ENCODE measurements at regions not wholly inside any gene's neighbourhood (a gene's known extent, or its start where the extent isn't known, plus 50 kb on each side); places are given as distances from the start of the nearest gene placed in this dataset.

- DNase-seq (ENCODE audit: low read depth in 1 of 2, low spot score in 1 of 2), result no peak
Observed at GRCh38 chr12:65517656-65518210, 239.2 kb downstream of the MSRB3 start.

DNA sequence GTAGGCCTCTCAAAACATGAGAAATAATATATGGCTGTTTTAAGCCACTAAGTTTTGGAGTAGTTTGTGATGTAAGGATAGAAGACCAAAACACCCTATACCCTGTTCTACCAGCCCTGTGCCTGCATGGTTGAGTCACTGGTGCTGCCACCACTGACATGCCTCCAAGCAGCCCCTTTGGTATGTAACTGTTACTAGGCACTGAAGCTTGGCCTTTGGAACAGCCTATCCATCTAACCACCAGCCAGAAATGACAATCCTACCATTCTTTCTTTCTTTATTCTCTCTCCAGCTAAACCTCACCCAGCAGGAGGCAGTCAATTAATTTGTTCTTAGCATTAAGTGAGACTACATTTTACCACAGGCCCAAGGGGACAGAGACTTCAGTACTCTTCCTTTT lies 240.3 kb downstream of the MSRB3 start:
- no peak for DNase-seq (ENCODE audit: low read depth in 1 of 2, low spot score in 1 of 2)

- no peak for DNase-seq (ENCODE audit: low read depth in 1 of 2, low spot score in 1 of 2)
Observed at GRCh38 chr12:65520658-65521057, 242.2 kb downstream of the MSRB3 start.

DNA sequence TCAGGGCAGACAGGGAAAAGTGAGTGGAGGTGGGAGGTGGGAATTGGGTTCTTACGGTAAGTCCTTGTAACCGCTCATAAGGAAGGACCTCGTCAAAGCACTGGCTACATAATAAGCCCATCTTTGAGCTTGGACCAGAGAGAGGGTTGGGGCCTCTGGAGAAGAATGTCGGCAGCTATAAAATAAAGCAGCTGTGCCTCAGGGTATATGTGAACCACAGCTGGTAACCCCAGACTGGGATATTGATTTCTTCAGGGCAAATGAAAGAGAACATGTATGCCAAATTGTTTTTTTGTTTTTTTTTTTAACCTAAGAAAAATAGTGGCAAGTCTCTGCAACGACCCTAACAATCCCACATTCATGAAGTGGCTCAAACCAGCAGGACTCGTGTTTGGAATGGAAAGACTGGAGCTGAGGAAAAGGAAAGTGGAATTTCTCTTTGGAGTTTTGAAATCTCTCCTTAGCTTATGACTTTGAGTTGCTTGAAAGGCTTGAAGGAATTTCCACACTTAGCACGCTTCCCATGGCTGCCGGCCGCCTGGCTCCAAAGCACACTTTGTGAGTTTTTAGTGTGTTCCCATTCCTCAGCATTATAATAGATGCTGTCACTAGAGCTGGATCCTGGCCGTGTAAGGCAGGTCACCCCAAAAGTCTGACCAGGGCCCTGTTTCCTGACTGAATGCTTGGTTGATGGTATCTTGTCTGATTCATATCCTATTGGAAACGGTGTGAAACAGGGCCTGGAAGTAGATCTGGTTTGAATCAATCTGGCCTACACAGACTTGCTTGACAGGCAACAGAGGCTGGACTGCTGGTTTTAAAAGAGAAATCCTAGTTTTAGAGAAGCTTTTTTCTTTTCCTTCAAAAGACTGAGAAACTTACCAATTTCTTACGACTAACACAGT lies 244.7 kb downstream of the MSRB3 start:
- no peak for DNase-seq (ENCODE audit: low read depth in 1 of 2, low spot score in 1 of 2)

GRCh38 chr12:65524666-65525065 lies 246.2 kb downstream of the MSRB3 start:
- DNase-seq (ENCODE audit: low read depth in 1 of 2, low spot score in 1 of 2), result no peak

DNA sequence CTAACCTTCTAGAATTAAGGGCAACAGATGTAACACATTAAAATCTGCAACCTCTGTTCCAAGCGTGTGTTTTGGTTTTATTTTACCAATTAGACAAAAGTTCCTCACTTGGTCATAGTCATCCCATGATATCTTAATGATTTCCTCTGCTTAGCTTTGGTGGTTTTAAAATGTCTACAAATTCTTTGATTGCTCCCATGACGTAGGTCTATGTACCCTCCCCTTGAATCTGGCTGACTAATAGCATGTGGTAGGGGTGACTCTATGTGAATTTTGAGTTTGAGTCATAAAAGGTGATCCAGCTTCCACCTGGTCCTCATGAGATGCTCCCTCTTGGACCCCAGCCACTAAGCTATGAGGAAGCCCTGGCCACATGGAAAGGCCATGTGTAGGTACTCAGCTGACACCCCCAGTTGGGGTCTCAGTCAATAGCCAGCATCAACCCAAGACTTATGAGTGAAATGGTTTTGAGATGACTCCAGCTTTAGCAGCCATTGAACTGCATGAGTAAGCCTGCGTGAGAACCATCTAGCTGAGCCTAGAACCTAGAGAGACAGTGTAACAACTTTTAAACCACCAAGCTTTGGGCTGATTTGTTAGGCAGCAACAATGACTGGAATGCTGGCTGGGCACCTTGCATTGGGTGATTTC lies 247.1 kb downstream of the MSRB3 start:
- no peak for DNase-seq (ENCODE audit: low read depth in 1 of 2, low spot score in 1 of 2)

GRCh38 chr12:65526311-65526710 lies 247.8 kb downstream of the MSRB3 start:
- no peak for DNase-seq (ENCODE audit: low read depth in 1 of 2, low spot score in 1 of 2)

DNA sequence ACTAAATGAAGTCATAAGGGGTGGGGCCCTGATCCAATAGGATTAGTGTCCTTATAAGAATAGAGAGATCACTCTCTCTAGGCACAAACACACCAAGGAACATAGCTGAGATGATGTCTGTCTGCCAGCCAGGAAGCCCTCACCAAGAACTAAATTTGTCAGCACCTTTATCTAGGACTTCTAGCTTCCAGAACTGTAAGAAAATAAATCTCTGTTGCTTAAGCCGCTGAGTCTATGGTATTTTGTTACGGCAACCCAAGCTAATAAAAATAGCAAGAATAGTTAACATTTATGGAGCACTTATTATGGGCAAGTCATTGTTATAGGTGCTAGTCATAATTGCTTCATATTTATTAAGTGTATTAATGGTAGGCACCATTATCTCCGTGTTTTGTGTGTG lies 249.6 kb downstream of the MSRB3 start:
- no peak for DNase-seq (ENCODE audit: low read depth in 1 of 2, low spot score in 1 of 2)

DNA sequence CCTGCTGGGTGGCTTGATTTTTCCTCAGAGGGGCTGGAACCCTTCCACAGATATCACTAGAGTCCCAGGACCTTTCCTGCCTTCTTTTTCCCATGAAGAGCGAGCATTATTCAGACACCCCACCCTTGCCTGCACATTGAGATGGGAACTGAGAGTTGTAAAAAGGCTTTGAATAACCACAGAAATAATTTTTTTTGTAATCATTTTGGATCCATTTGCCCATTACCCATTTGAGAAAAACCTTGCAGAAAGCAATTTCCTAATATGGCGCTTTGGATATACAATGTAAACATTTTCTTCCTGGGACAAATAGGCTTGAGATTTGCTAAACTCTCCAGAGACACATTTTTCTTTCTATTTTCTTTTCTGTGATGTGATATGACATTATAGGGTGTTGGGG lies 250.6 kb downstream of the MSRB3 start:
- DNase-seq (ENCODE audit: low read depth in 1 of 2, low spot score in 1 of 2), result no peak

GRCh38 chr12:65529771-65530435 lies 251.4 kb downstream of the MSRB3 start:
- no peak for DNase-seq (ENCODE audit: low read depth in 1 of 2, low spot score in 1 of 2)

GRCh38 chr12:65532162-65532561 lies 253.7 kb downstream of the MSRB3 start:
- no peak for DNase-seq (ENCODE audit: low read depth in 1 of 2, low spot score in 1 of 2)

DNA sequence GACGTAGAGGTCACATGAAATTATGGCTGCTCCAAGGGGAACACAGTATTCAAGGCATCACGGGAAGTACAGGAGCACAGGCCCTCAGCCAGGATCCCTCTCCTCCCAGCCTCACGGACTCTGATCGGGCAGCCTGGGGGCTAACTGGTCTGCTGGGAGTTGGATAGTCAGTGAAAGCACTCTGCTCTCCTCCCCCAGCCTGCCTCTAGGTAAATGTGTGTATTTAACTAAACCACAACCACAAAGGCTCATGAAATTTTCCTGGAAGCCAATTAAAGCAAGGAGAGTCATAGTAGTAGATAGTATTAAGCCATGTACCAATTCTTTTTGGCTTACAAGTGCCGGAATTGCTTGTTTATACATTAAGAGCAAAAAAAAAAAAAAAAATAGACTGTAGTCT lies 254.3 kb downstream of the MSRB3 start:
- DNase-seq (ENCODE audit: low read depth in 1 of 2, low spot score in 1 of 2), result no peak

- no peak for DNase-seq (ENCODE audit: low read depth in 1 of 2, low spot score in 1 of 2)
Observed at GRCh38 chr12:65533177-65533883, 254.8 kb downstream of the MSRB3 start.

DNA sequence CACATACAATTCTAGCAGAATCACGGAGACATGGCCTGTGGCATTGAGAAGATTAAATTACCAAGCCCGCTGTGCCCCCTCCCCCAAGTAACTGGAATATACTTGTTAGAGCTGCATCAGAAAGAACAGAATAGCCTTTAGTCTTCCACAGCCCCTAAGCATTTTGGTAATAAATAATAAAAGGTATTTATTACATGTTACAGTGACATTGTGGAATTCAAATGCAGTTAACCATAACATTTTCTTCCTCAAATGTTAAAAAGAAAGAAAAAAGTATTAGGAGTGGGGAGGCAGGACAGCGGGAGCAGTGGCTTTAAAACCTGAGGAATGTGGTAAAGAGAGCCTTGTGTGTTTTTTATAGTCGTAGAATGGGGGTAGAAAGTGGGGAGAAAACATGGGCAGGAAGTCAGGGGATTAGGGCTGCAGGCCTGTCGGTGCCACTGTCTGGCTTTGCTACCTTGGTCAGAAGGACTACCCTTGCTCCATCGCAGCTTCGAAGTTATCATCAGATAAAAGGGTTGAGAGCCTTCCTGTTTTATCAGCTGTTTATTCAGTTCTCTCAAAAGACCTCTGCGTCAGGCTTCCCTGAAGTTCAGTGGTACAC lies 255.9 kb downstream of the MSRB3 start:
- DNase-seq (ENCODE audit: low read depth in 1 of 2, low spot score in 1 of 2), result no peak

DNA sequence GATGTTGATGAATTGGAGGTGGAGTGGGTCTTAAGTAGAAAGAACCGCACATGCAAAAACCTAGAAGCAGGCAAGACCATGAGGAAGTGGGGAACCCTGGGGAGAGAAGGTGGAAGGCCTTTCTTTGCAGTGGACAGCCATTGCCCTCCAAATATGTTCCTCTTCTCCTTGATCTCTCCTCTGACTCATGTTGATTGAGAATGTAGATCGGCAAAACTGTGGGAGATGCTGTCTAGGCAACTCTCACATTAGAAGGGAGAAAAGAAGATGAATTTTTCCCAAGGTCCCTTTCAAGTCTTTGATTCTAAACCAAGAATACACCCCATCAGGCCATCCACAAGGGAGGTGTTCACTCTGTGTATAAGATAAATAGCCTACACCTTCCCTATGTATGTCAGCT lies 257.5 kb downstream of the MSRB3 start:
- DNase-seq (ENCODE audit: low read depth in 1 of 2, low spot score in 1 of 2), result no peak

DNA sequence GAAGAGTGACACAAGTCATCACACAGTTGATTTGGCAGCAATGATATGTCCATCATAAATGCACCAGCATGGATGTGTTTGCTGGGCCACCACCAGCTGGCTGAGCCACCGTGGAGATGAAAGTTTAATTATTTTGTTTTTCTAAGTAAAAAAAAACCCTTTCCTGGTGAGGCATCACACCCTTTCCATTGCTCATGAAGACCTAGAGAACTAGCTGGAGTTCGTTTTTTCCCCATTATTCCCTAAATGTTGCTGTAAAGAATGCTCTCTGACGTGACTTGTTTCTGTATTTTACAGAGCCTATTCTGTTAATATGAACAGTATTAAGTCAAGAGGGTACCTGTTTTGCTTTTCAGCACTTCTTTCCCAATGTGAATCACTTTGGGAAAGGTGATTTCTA lies 257.9 kb downstream of the MSRB3 start:
- no peak for DNase-seq (ENCODE audit: low read depth in 1 of 2, low spot score in 1 of 2)

DNA sequence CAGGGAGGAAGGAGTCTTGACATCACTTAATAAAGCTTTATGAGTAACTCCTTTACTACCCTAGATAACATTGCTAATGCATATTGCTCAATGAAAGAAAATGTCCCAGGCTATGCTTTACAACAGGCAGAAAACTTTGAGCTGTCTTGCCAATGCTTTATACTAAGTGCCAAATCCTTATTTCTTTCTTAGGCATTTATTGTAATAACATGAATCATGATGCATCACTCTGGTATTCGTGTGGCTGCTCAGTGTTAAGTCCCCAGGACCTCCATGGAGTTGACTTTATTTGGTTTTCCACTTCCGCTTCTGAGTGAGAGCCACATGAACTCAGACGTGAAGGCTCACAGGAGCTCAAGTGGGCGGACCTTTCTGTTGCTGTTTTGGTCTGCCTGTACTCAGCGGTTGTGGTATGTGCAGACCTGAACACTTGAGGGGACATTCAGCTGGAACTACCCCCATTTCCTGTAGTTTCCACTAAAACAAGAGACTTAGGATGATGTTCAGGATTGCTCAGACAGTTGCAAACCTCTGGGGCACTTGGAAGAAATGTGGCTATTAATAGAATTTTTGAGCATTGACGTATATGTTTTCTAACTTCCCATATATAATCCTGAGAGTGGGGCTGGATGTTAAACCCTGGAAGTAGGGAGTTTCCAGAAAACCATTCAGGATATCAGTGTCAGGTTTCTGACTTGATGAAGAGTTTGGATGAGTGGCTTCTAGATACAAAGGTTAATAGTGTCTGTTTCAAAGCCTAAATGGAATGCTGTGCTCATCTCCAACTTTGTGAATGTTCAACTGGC lies 258.6 kb downstream of the MSRB3 start:
- DNase-seq (ENCODE audit: low read depth in 1 of 2, low spot score in 1 of 2), result no peak

GRCh38 chr12:65537978-65538377 lies 259.5 kb downstream of the MSRB3 start:
- no peak for DNase-seq (ENCODE audit: low read depth in 1 of 2, low spot score in 1 of 2)

DNA sequence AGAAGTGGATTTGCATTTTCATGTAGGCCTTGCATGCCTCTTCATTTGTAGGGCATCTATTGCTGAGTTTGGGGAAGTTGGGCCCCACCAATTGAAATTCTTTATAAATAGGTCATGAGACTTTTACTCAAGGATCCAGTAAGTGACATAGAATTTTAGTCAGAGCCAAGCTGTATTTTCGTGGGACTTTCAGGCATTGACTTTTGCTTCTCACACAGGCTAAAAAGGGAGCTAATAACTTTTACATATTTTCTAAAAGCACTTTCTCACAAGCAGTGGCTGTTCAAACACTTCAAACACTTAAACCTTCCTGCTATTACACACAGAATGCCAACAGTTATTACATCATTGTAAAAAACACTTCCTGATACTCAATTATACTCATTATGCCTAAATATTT lies 260.5 kb downstream of the MSRB3 start:
- no peak for DNase-seq (ENCODE audit: low read depth in 1 of 2, low spot score in 1 of 2)

DNA sequence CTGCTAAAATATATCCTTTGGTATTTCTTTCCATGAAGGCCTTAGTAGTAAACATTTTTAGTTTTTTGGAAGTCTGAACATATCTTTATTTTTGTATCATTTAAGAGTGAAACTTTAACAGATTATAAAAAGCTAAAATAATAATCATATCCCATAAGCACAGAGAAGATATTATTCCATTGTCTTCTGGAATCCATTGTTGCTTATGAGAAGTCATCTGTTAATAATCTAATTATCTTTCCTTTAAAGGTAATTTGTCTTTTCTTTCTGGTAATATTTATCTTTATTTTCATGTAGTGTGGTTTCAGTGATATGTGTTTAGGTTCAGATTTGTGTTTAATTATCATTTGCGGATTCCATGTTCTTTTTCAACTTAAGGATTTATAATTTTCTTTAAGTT lies 261.7 kb downstream of the MSRB3 start:
- no peak for DNase-seq (ENCODE audit: low read depth in 1 of 2, low spot score in 1 of 2)

Data from activated CD4-positive, alpha-beta T cell treated with anti-CD3 and anti-CD28 coated beads, Interleukin-2, amount 50 U/mL, for 24 hours (primary cell).